GM12891 (cell line): ENCODE measurements at regions not wholly inside any gene's neighbourhood (a gene's known extent, or its start where the extent isn't known, plus 50 kb on each side); places are given as distances from the start of the nearest gene placed in this dataset.

Experiments
- PAX5 ChIP-seq: IDR thresholded peaks from 2 replicates; pipeline ENCODE4 v1.6.1; 2011; ENCODE audit warnings: low read length, moderate library complexity, mild to moderate bottlenecking; ENCODE audit not compliant: insufficient read depth, severe bottlenecking
- POLR2A ChIP-seq: IDR thresholded peaks from 2 replicates; pipeline ENCODE4 v1.6.1; 2011; ENCODE audit warnings: low read depth, low read length, control low read depth
- POLR2AphosphoS5 ChIP-seq: IDR thresholded peaks from 2 replicates; pipeline ENCODE4 v1.6.1; 2011; ENCODE audit warnings: low read depth, low read length, control low read depth
- POU2F2 ChIP-seq: IDR thresholded peaks from 2 replicates; pipeline ENCODE4 v1.6.1; 2011; ENCODE audit warnings: low read depth, mild to moderate bottlenecking, control low read depth, low read length, moderate library complexity
- TAF1 ChIP-seq: IDR thresholded peaks from 2 replicates; pipeline ENCODE4 v1.6.1; 2011; ENCODE audit warnings: low read depth, low read length, control low read depth

GRCh38 chr16:6611535-6611934 is 721.1 kb upstream of the RBFOX1 start:
- TF ChIP-seq POLR2A: no peak
- TF ChIP-seq POLR2AphosphoS5: no peak
- no peak for TF ChIP-seq TAF1
- TF ChIP-seq PAX5: no peak
- TF ChIP-seq POU2F2: no peak
